ENCODE measurements at regions not wholly inside any gene's neighbourhood (a gene's known extent, or its start where the extent isn't known, plus 50 kb on each side); places are given as distances from the start of the nearest gene placed in this dataset.

GRCh38 chr6:169847141-169847674 is 95.8 kb downstream of the ERMARD start:
- H3K4me3 Mint-ChIP-seq (ENCODE audit: low read depth) = no peak overlapping the region
- H3K4me1 Mint-ChIP-seq (ENCODE audit: low read depth) = peaks cover 1% of the 10 kb centered on the region
- H3K9me3 Mint-ChIP-seq (ENCODE audit: low read depth) = no peaks in the 10 kb centered on the region
- DNase-seq (ENCODE audit: low spot score, unreplicated experiment) = no peak
- peaks cover 18% of the 10 kb centered on the region for H3K27me3 Mint-ChIP-seq
- H3K36me3 Mint-ChIP-seq (ENCODE audit: insufficient read depth) = no peaks in the 10 kb centered on the region
- no peak overlapping the region for H3K27ac Mint-ChIP-seq
- TF ChIP-seq CTCF (IDR thresholded peaks at IDR 0.05; ENCODE audit: unreplicated experiment) = no peak

- peaks cover 1% of the 10 kb centered on the region for H3K4me1 Mint-ChIP-seq (ENCODE audit: low read depth)
- H3K27me3 Mint-ChIP-seq = peaks cover 21% of the 10 kb centered on the region
- H3K36me3 Mint-ChIP-seq (ENCODE audit: insufficient read depth) = no peaks in the 10 kb centered on the region
- no peak overlapping the region for H3K27ac Mint-ChIP-seq
- H3K9me3 Mint-ChIP-seq (ENCODE audit: low read depth) = no peaks in the 10 kb centered on the region
- H3K4me3 Mint-ChIP-seq (ENCODE audit: low read depth) = no peak overlapping the region
- DNase-seq (ENCODE audit: low spot score, unreplicated experiment) = no peak
- no peak for TF ChIP-seq CTCF (IDR thresholded peaks at IDR 0.05; ENCODE audit: unreplicated experiment)
Observed at GRCh38 chr6:169846286-169847056, 95.0 kb downstream of the ERMARD start.

GRCh38 chr6:169845426-169846285 is 94.2 kb downstream of the ERMARD start:
- DNase-seq (ENCODE audit: low spot score, unreplicated experiment) = no peak
- peaks cover 1% of the 10 kb centered on the region for H3K4me1 Mint-ChIP-seq (ENCODE audit: low read depth)
- no peaks in the 10 kb centered on the region for H3K36me3 Mint-ChIP-seq (ENCODE audit: insufficient read depth)
- H3K4me3 Mint-ChIP-seq (ENCODE audit: low read depth) = no peak overlapping the region
- no peak overlapping the region for H3K27ac Mint-ChIP-seq
- no peaks in the 10 kb centered on the region for H3K9me3 Mint-ChIP-seq (ENCODE audit: low read depth)
- TF ChIP-seq CTCF (IDR thresholded peaks at IDR 0.05; ENCODE audit: unreplicated experiment) = no peak
- H3K27me3 Mint-ChIP-seq = peaks cover 21% of the 10 kb centered on the region

- Mint-ChIP-seq H3K36me3 (ENCODE audit: insufficient read depth) (no peaks in the 10 kb centered on the region), H3K4me1 (ENCODE audit: low read depth) (peaks cover 1% of the 10 kb centered on the region), H3K4me3 (ENCODE audit: low read depth) (no peak overlapping the region), H3K9me3 (ENCODE audit: low read depth) (no peaks in the 10 kb centered on the region), H3K27me3 (peaks cover 15% of the 10 kb centered on the region), H3K27ac (peak overlapping the region; percentile 41)
- no peak for DNase-seq (ENCODE audit: low spot score, unreplicated experiment)
- no peak for TF ChIP-seq CTCF (IDR thresholded peaks at IDR 0.05; ENCODE audit: unreplicated experiment)
Observed at GRCh38 chr6:169844946-169845345, 93.5 kb downstream of the ERMARD start.

- no peak overlapping the region for H3K27ac Mint-ChIP-seq
- TF ChIP-seq CTCF (IDR thresholded peaks at IDR 0.05; ENCODE audit: unreplicated experiment) = no peak
- peaks cover 1% of the 10 kb centered on the region for H3K4me1 Mint-ChIP-seq (ENCODE audit: low read depth)
- no peak for DNase-seq (ENCODE audit: low spot score, unreplicated experiment)
- no peaks in the 10 kb centered on the region for H3K9me3 Mint-ChIP-seq (ENCODE audit: low read depth)
- no peaks in the 10 kb centered on the region for H3K36me3 Mint-ChIP-seq (ENCODE audit: insufficient read depth)
- no peak overlapping the region for H3K4me3 Mint-ChIP-seq (ENCODE audit: low read depth)
- peaks cover 15% of the 10 kb centered on the region for H3K27me3 Mint-ChIP-seq
Observed at GRCh38 chr6:169843991-169844390, 92.6 kb downstream of the ERMARD start.
